Pancreas (tissue), 10 donors: ENCODE measurements at regions not wholly inside any gene's neighbourhood (a gene's known extent, or its start where the extent isn't known, plus 50 kb on each side); places are given as distances from the start of the nearest gene placed in this dataset.

Experiments used
- ATAC-seq, 4 donors: fragments of 200-7000 bp; cut with Tn5 transposase; one replicate each; pipeline versions ENCODE4 v1.8.0 to v1.9.1; 2020; ENCODE audit warnings: mild to moderate bottlenecking in 4 of 4, moderate library complexity in 4 of 4
- DNase-seq, 6 donors: peaks; one replicate each; pipeline ENCODE4 v3.0.0-alpha.2; 2020
- FAIRE-seq: peaks from 2 replicates; lab custom pipeline; 2012; peaks lifted over from hg19 to GRCh38; lab: Jason Lieb, UNC
- H3K27ac ChIP-seq, 4 donors: fragments of 200-600 bp; sonication (generic); 1 replicate in 3 of 4; 2 replicates in 1 of 4; pipeline versions ENCODE4 v1.5.0 to v1.8.0; 2020
- H3K27me3 ChIP-seq, 4 donors: fragments of 200-600 bp; one replicate each; pipeline ENCODE4 v1.8.0; 2021
- H3K36me3 ChIP-seq, 3 donors: fragments of 200-600 bp; sonication (generic) in 1 of 3; one replicate each; pipeline versions ENCODE4 v1.5.0 to v1.8.0; 2020 to 2021
- H3K4me1 ChIP-seq, 3 donors: fragments of 200-600 bp; one replicate each; pipeline ENCODE4 v1.8.0; 2021
- H3K4me3 ChIP-seq, 4 donors: fragments of 200-600 bp; sonication (generic) in 2 of 4; one replicate each; pipeline versions ENCODE4 v1.5.0 to v1.8.0; 2020 to 2021
- H3K9me3 ChIP-seq, 4 donors: fragments of 200-600 bp; one replicate each; pipeline ENCODE4 v1.8.0; 2021
- WGBS, 2 donors: extraction: QIAGEN DNeasy Blood & Tissue Kit; methylation state at CpG; one replicate each; pipeline ENCODE4 v1.1.7; 2013; 5-methylcytosine and 5-hydroxymethylcytosine counted together
- intact Hi-C, 3 donors: fragments of 100-400 bp; cut with DNase I; formaldehyde crosslinking; loops; one replicate each; pipeline versions ENCODE4 v1.11.1 to v1.14.2; 2022
- TF ChIP-seq, protein P1 (sequence below), 4 donors: fragments of 200-600 bp; sonication (generic) in 3 of 4; IDR thresholded peaks; one replicate each; pipeline versions ENCODE4 v1.5.0 to v1.8.0; 2021; ENCODE audit warnings: antibody characterized with exemption in 4 of 4
- donor health status: healthy with polysubstance abuse.
- donor health status: DM: no; HTN: no; CAD: no; lungs with moderate emphysema.
- donor health status: DM: no; HTN: no; CAD: no.
- donor health status: control.
- donor health status: control.
- donor health status: Bipolar disorder and iron deficiency.
- donor health status: DM: yes; HTN: yes; CAD: no.
- donor health status: DM: no; HTN: no; CAD: no.
- donor health status: DM: no; HTN: no; CAD: no.
- donor health status: DM: yes; HTN: yes; CAD: no.

DNA sequence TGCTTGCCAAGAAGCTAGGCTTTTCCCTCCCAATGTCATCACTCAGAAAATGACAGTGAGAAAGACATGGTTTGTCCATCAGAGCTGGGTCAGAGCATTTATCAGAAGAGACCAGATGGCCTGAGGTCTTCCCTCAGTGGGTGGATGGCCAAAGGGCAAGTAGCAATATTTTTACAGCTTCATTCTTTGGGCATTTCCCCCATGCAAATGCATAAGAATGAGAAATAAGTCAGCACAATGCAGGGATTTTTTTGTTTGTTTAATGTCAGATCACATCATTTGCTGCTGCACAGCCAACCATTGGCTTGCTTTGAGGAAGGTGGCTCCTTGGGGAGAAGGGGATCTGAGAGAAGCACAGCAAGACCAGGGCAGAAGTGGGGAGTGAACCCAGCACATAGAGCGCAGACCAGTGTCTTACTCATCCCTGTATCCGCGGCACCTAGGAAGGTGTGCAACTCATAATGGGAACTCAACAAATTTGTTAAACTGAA, 209.6 kb downstream of the SEMA6A start:
- Histone ChIP-seq H3K27ac (no peak overlapping the region), H3K9me3 (no peaks in the 10 kb centered on the region), H3K4me3 (no peak overlapping the region), H3K4me1 (no peaks in the 10 kb centered on the region), H3K36me3 (no peaks in the 10 kb centered on the region), H3K27me3 (no peaks in the 10 kb centered on the region)
- TF ChIP-seq, protein P1, sequence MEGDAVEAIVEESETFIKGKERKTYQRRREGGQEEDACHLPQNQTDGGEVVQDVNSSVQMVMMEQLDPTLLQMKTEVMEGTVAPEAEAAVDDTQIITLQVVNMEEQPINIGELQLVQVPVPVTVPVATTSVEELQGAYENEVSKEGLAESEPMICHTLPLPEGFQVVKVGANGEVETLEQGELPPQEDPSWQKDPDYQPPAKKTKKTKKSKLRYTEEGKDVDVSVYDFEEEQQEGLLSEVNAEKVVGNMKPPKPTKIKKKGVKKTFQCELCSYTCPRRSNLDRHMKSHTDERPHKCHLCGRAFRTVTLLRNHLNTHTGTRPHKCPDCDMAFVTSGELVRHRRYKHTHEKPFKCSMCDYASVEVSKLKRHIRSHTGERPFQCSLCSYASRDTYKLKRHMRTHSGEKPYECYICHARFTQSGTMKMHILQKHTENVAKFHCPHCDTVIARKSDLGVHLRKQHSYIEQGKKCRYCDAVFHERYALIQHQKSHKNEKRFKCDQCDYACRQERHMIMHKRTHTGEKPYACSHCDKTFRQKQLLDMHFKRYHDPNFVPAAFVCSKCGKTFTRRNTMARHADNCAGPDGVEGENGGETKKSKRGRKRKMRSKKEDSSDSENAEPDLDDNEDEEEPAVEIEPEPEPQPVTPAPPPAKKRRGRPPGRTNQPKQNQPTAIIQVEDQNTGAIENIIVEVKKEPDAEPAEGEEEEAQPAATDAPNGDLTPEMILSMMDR (IDR thresholded peaks at IDR 0.05), result no peak
- intact Hi-C loops, result no loop called here
- 82 to 93% methylated on average over 3 of the region's 3 CpGs for WGBS, 2 donors
- no peak for ATAC-seq
- no peak for FAIRE-seq
- DNase-seq, result no peak

DNA sequence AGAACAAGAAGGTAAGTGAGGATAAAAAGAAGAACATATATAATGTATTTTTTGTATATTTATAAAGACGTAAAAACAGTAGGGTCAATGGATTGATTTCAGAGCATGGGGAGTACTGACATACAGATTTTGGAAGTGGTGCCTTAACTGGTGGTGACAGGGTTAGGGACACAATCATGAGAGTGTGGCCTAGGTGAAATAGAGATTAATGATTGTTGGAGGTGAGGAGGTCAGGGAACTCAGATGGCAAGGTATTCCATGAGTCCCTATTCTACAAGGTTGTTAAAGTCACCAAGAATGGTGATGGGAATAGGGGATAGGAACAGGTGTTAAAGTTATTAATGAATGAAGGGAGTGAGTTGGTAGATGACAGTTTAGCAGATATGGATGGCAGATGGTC, 210.8 kb downstream of the SEMA6A start:
- no peaks in the 10 kb centered on the region for H3K36me3 ChIP-seq
- no peaks in the 10 kb centered on the region for H3K9me3 ChIP-seq
- no peaks in the 10 kb centered on the region for H3K27me3 ChIP-seq
- TF ChIP-seq, protein P1 (IDR thresholded peaks at IDR 0.05), result no peak
- intact Hi-C loops, result no loop called here
- FAIRE-seq (no peak), ATAC-seq (no peak), DNase-seq (no peak)
- H3K4me1 ChIP-seq, result no peaks in the 10 kb centered on the region
- no peak overlapping the region for H3K27ac ChIP-seq
- WGBS, 2 donors, result 94 to 97% methylated on average over 1 of the region's 1 CpG
- H3K4me3 ChIP-seq, result no peak overlapping the region

DNA sequence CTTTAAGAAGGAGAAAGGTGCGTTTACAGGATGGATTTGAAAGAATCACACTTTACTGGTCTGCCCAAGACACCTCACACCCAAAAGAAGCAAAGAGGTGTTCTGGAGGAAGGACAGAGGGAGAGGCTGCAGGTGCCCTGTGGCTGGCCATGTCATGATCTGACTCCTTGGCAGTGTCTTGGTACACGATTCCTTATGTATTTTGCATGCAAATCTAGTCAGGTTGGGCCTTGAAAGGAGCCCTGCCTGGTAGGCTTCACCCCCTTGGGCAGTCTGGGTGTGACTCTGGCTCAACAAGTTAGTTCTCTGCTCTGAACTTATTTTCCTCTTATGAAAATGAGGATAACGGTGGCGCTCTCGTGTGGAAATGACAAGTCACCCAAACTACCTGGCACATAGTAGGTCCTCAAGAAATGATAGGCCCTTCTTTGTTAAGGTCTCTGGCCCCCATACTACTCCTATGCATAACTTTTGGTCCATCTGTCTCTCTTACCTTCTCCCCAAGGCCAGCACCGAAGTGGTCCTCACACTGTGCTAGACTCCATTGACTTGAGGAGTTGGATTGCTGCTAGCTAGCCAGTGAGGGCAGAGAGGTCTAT, 212.5 kb downstream of the SEMA6A start:
- H3K4me3 ChIP-seq, result peak overlapping the region in 1 of 4 donors; percentile 41
- no peaks in the 10 kb centered on the region for H3K4me1 ChIP-seq
- H3K27me3 ChIP-seq, result no peaks in the 10 kb centered on the region
- FAIRE-seq, result no peak
- no peak for DNase-seq
- H3K9me3 ChIP-seq, result no peaks in the 10 kb centered on the region
- 86 to 92% methylated on average over 6 of the region's 6 CpGs for WGBS, 2 donors
- ATAC-seq, result no peak
- intact Hi-C loops, result no loop called here
- no peak overlapping the region for H3K27ac ChIP-seq
- no peaks in the 10 kb centered on the region for H3K36me3 ChIP-seq
- TF ChIP-seq, protein P1 (IDR thresholded peaks at IDR 0.05), result no peak

DNA sequence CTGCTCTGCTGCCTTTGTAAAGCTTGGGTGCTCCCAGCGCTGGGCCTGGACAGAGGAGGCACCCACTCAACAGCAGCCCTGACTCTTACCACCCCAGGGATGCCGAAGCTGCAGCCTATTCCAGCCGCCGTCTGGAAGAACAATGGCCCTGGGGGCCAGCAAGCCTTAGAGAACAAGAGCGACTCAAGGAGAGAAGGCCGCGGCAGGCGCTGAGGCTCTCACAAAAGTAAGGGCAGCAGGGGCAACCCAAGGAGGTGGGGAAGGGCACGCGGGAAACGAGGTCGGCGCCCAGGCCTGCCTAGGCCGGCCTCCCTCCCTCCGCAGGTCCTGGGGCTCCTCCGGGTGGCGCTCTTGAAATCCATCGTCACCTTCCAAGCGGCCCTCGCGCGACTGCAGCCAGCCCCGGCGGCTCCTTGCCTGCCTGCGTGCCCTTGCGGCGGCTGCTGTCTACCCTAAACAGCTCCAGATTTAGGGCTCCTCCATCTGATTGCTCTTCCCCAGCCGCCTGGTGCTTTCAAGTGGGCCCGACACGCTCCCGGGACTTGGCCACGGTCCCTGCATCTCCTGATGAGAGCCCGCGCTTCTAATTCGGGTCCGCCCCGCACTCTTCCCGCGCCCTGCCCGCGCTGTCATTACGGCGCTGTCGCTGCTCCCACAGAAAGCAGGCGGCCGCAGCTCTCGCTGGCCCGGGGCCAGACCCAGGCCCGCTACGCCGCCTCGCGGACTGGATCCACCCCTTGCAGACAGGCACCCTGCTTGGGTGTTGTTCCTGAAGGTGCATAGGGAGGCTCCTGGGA, 213.3 kb downstream of the SEMA6A start:
- H3K4me3 ChIP-seq, result peak overlapping the region in 2 of 4 donors; percentile 29 to 41
- intact Hi-C loops, result no loop called here

More for the DNA sequence above, 213.3 kb downstream of the SEMA6A start:
- no peaks in the 10 kb centered on the region for H3K9me3 ChIP-seq
- DNase-seq (peak; percentile 20 to 80 (median 56)), ATAC-seq (peak; percentile 78 to 89 (median 84)), FAIRE-seq (no peak)
- no peak overlapping the region for H3K27ac ChIP-seq
- no peaks in the 10 kb centered on the region for H3K27me3 ChIP-seq
- no peaks in the 10 kb centered on the region for H3K4me1 ChIP-seq
- no peaks in the 10 kb centered on the region for H3K36me3 ChIP-seq
- TF ChIP-seq, protein P1 (IDR thresholded peaks at IDR 0.05), result no peak
- WGBS, 2 donors, result 34 to 52% methylated on average over 44 to 53 of the region's 53 CpGs
